GM11168 (cell line): ENCODE measurements at regions not wholly inside any gene's neighbourhood (a gene's known extent, or its start where the extent isn't known, plus 50 kb on each side); places are given as distances from the start of the nearest gene placed in this dataset.

Experiments used
- in situ Hi-C: fragments of 300-500 bp; cut with MboI; formaldehyde crosslinking; loops from one replicate; pipeline ENCODE4 v1.12.0; 2022; ENCODE audit warnings: low sequenced_read_pairs; ENCODE audit not compliant: unreplicated experiment

GRCh38 chr11:80477178-80477577 lies 1036.3 kb upstream of the TENM4 start:
- in situ Hi-C loops = no loop called here

GRCh38 chr11:80473562-80473961 lies 1032.7 kb upstream of the TENM4 start:
- in situ Hi-C loops = no loop called here

- in situ Hi-C loops = no loop called here
These were observed 1029.0 kb upstream of the TENM4 start for GRCh38 chr11:80469871-80470270.

- in situ Hi-C loops = no loop called here
These were observed 1025.7 kb upstream of the TENM4 start for GRCh38 chr11:80466570-80466969.

GRCh38 chr11:80462211-80462610 lies 1021.4 kb upstream of the TENM4 start:
- in situ Hi-C loops = no loop called here

- in situ Hi-C loops = no loop called here
These were observed 1017.5 kb upstream of the TENM4 start for GRCh38 chr11:80458376-80458775.

- in situ Hi-C loops = no loop called here
These were observed 1017.0 kb upstream of the TENM4 start for GRCh38 chr11:80457823-80458222.

GRCh38 chr11:80455818-80456217 lies 1015.0 kb upstream of the TENM4 start:
- in situ Hi-C loops = no loop called here

- in situ Hi-C loops = no loop called here
These were observed 1010.3 kb upstream of the TENM4 start for GRCh38 chr11:80451105-80451504.

- in situ Hi-C loops = no loop called here
These were observed 1007.9 kb upstream of the TENM4 start for GRCh38 chr11:80448709-80449108.

GRCh38 chr11:80443177-80443576 lies 1002.3 kb upstream of the TENM4 start:
- in situ Hi-C loops = no loop called here

- in situ Hi-C loops = no loop called here
These were observed 1001.0 kb upstream of the TENM4 start for GRCh38 chr11:80441821-80442220.

- in situ Hi-C loops = no loop called here
These were observed 1000.0 kb upstream of the TENM4 start for GRCh38 chr11:80440835-80441234.

GRCh38 chr11:80436547-80436946 lies 995.7 kb upstream of the TENM4 start:
- in situ Hi-C loops = no loop called here

- in situ Hi-C loops = no loop called here
These were observed 994.5 kb upstream of the TENM4 start for GRCh38 chr11:80435345-80435744.

- in situ Hi-C loops = no loop called here
These were observed 991.2 kb upstream of the TENM4 start for GRCh38 chr11:80432057-80432456.

- in situ Hi-C loops = no loop called here
These were observed 983.3 kb upstream of the TENM4 start for GRCh38 chr11:80424012-80424695.

GRCh38 chr11:80420374-80420773 lies 979.5 kb upstream of the TENM4 start:
- in situ Hi-C loops = no loop called here

- in situ Hi-C loops = no loop called here
These were observed 976.9 kb upstream of the TENM4 start for GRCh38 chr11:80417681-80418080.

- in situ Hi-C loops = no loop called here
These were observed 974.8 kb upstream of the TENM4 start for GRCh38 chr11:80415580-80415979.

GRCh38 chr11:80414181-80415165 lies 973.6 kb upstream of the TENM4 start:
- in situ Hi-C loops = no loop called here
